G401 (cell line): ENCODE measurements at regions not wholly inside any gene's neighbourhood (a gene's known extent, or its start where the extent isn't known, plus 50 kb on each side); places are given as distances from the start of the nearest gene placed in this dataset.

Experiments used
- DNase-seq: peaks from one replicate; pipeline ENCODE4 v3.0.0-alpha.2; 2015; ENCODE audit warnings: low spot score
- in situ Hi-C: cut with HindIII; loops from 2 replicates; pipeline ENCODE4 v1.10.0; 2016; ENCODE audit warnings: low sequenced_read_pairs, mixed read lengths

DNA sequence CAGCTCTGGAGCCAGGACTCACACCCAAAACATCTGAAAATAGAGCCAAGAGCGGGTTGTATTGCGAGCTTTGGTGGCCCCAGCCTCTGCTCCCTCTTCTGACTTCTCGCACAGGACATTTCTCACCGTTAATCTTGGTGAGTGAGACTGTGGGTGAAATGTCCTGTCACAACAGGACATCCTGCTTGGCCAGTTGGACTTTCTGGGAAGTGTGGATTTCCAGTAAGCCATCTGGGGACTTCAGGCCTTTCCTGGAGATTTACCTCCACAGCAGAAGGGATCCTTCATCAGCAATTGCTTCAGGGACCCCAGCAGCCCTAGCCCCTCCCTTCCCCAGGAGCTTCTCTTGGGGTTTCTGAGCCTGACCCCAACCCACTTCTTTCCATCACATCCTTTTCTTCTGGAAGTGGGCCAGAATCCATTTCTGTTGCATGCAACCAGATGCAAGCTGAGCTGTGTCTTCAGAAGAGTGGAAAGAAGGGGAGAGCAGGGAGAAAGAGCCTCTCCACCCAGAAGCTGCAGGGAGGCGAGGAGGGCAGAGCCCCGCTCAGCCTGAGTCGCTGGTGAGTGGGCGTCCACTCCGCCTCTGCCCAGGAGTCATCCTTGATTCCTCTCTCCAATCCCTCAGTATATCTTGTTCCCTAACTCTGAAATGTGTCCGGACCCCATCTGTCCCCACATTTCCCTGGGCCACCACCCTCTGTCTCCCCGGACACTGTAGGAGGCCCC lies 50.3 kb upstream of the GADD45G start:
- in situ Hi-C loops = no loop called here

DNA sequence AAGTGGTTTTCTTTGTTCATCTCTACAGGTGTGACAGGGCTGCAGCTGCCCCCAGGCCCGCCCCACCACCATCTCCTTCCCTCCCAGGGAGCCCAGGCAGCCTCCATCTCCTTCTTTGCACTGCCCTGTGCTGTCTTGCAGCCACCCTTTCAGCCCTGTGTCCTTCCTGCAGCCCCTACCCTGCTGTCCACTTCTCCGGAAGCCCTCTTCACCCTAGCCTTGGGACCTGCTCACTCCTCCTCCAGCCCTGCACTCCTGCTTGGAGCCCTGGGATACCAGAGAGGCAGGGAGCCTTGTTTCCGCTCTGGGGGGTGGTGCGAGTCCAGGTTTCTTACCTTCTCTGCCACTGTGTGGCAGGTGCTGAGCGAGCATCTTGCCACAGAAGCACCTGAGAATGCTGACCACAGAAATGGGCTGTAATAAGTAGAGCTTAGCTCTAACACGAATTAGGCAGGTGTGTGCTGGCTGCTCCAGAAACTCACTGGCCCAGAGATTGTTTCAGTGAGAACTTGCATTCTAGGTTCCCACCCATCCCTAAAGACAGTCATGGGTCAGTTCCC lies 51.3 kb upstream of the GADD45G start:
- in situ Hi-C loops = no loop called here
- no peak for DNase-seq

More for the DNA sequence above, 50.3 kb upstream of the GADD45G start:
- DNase-seq = no peak

DNA sequence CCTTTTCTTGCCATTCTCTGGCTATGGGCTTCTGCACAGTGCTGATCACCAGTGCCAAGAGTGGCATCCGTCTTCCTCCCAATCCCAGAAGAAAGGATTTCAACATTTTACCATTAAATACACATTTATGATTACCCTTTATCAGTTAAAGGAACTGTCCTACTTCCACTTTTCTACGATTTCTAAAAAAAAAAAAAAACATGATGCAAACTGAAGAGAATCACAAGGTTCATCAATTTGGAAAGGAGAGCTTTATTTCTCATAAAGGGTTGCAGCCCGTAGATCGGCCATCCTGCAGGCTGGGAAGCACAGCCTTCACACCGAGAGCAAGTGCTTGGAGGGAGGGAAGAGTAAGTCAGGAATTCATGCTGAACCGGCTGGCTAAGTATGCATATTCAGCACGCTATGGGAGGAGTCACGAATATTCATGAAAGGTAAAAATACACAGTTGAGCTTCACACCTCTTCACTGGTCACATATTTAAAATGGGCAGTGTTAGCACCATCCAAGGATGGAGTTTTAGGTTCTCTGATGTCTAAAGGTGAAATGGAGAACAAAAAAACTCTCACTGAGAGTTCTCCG lies 52.5 kb upstream of the SEMA4D start:
- no peak for DNase-seq
- in situ Hi-C loops = no loop called here

DNA sequence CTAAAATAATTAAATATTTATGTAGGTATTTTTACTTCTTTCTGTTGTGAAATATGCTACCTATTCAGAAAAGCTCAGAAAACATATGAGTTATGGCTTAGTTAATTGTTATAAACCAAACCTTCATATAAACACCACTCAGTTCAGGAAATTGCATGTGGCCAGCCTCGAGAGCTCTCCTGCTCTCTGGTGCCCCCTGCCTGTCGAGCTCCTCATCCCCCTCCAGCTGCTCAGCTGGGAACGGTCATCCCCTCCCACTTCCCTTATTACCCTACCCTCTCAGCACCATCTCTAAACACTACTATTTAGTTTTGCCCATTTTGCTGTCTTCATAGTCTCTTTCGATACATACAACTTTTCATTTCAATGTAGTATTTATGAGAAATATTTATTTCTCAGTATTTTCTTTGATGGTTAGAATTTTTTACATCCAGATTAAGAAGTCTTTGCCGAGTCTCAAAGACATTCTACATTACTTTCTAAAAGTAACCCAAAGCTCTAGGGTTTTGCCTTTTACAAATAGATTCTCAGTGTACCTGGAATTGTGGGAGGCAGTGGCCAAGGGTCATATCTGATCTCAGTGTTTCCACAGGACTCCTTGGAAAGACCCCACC lies 51.2 kb upstream of the SEMA4D start:
- DNase-seq = peak; percentile 62
- in situ Hi-C loops = no loop called here

DNA sequence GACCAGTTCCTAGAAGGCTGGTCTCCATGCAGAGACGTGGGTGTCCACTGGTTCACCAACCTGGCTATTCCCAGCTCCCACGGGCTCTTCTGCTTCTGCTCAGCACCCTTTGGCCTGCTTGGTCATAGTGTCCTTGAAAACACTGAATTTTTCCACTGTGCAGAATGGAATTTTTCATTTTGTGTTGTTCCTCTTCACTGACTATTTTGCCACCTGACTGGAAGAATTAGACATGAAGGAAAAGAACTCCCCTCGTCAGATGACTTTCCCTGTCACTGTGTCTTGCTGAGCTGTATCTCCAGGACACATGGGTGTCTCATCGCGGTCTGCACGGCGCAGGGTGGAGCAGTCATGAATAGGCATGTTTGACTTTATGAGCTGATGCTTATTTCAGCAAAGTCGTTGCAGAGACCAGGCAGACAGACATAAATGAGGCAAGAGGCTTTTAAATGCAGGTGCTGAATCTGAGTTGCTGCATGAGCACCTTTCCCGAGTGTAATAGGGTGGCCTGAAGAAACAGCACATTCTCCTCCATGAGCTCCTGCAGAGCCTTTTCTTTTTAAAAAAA lies 50.2 kb upstream of the SEMA4D start:
- in situ Hi-C loops = no loop called here
- no peak for DNase-seq
